Keratinocyte (primary cell): ENCODE measurements at regions not wholly inside any gene's neighbourhood (a gene's known extent, or its start where the extent isn't known, plus 50 kb on each side); places are given as distances from the start of the nearest gene placed in this dataset.

ENCODE experiments used
- DNase-seq: peaks from one replicate; pipeline ENCODE4 v3.0.0-alpha.2; 2011; ENCODE audit warnings: low read depth, missing footprints, low spot score
- FAIRE-seq: peaks from 2 replicates; lab custom pipeline; 2011; peaks lifted over from hg19 to GRCh38; lab: Jason Lieb, UNC
- H2AFZ ChIP-seq: 2 replicates; pipeline ENCODE4 v1.6.0; 2012; ENCODE audit warnings: low read length, control low read depth, inconsistent platforms; ENCODE audit not compliant: control insufficient read depth
- H3K27ac ChIP-seq: 2 replicates; pipeline ENCODE4 v1.5.1; 2011; ENCODE audit warnings: low read length; ENCODE audit not compliant: control insufficient read depth, insufficient read depth
- H3K27me3 ChIP-seq: 3 replicates; pipeline ENCODE4 v1.6.0; 2011; ENCODE audit warnings: low read length; ENCODE audit not compliant: control insufficient read depth, insufficient read depth; ENCODE audit errors: extremely low read depth
- H3K36me3 ChIP-seq, 2 experiments: 2 replicates in 1 of 2; 3 replicates in 1 of 2; pipeline ENCODE4 v1.5.1; 2011; ENCODE audit warnings: low read length in 2 of 2, mild to moderate bottlenecking in 1 of 2; ENCODE audit not compliant: control insufficient read depth in 2 of 2, insufficient read depth in 2 of 2; ENCODE audit errors: extremely low read depth in 1 of 2
- H3K4me1 ChIP-seq: 3 replicates; pipeline ENCODE4 v1.5.1; 2011; ENCODE audit warnings: low read length; ENCODE audit not compliant: control insufficient read depth, insufficient read depth; ENCODE audit errors: extremely low read depth
- H3K4me2 ChIP-seq: 3 replicates; pipeline ENCODE4 v1.6.0; 2011; ENCODE audit warnings: low read depth, low read length; ENCODE audit not compliant: control insufficient read depth, insufficient read depth; ENCODE audit errors: extremely low read depth
- H3K4me3 ChIP-seq, 3 experiments: fragments of 200-600 bp in 1 of 3; sonication (generic) in 1 of 3; 2 replicates in 2 of 3; 3 replicates in 1 of 3; pipeline ENCODE4 v1.5.1; 2011 to 2016; ENCODE audit warnings: low read length in 3 of 3, mild to moderate bottlenecking in 3 of 3, control low read depth in 2 of 3, inconsistent platforms in 1 of 3, low read depth in 1 of 3, mixed read lengths in 1 of 3, mixed run types in 1 of 3, moderate library complexity in 1 of 3; ENCODE audit not compliant: control insufficient read depth in 2 of 3, insufficient read depth in 2 of 3; ENCODE audit errors: extremely low read depth in 1 of 3
- H3K79me2 ChIP-seq: 2 replicates; pipeline ENCODE4 v1.6.0; 2012; ENCODE audit warnings: low read length; ENCODE audit not compliant: control insufficient read depth, insufficient read depth
- H3K9ac ChIP-seq: 3 replicates; pipeline ENCODE4 v1.6.0; 2011; ENCODE audit warnings: low read length; ENCODE audit not compliant: control insufficient read depth, insufficient read depth; ENCODE audit errors: extremely low read depth
- H3K9me1 ChIP-seq: 3 replicates; pipeline ENCODE4 v1.6.0; 2011; ENCODE audit warnings: low read length; ENCODE audit not compliant: control insufficient read depth, insufficient read depth; ENCODE audit errors: extremely low read depth
- H3K9me3 ChIP-seq: 2 replicates; pipeline ENCODE4 v1.5.1; 2012; ENCODE audit warnings: low read depth, low read length; ENCODE audit not compliant: control insufficient read depth
- H4K20me1 ChIP-seq: 3 replicates; pipeline ENCODE4 v1.6.0; 2011; ENCODE audit warnings: low read length; ENCODE audit not compliant: control insufficient read depth, insufficient read depth; ENCODE audit errors: extremely low read depth
- EZH2 ChIP-seq: IDR thresholded peaks from one replicate; pipeline ENCODE4 v1.6.1; 2012; ENCODE audit warnings: inconsistent platforms, mild to moderate bottlenecking, low read length, moderate library complexity
- dilution Hi-C: fragments of 300-500 bp; cut with MboI; formaldehyde crosslinking; loops from one replicate; pipeline ENCODE4 v1.7.0; 2020; ENCODE audit warnings: low sequenced_read_pairs; ENCODE audit not compliant: extremely low pct_ligation_motif_present
- TF ChIP-seq, protein P1 (sequence below), 3 experiments: IDR thresholded peaks in 1 of 3; conservative IDR thresholded peaks in 1 of 3; optimal IDR thresholded peaks in 1 of 3; 2 replicates in 2 of 3; 3 replicates in 1 of 3; pipeline versions ENCODE3 to v1.5.1; 2011; ENCODE audit warnings: low read length in 3 of 3, mild to moderate bottlenecking in 3 of 3, moderate library complexity in 2 of 3, control low read depth in 1 of 3, inconsistent platforms in 1 of 3; ENCODE audit not compliant: insufficient read depth in 2 of 3; ENCODE audit errors: extremely low read depth in 1 of 3

DNA sequence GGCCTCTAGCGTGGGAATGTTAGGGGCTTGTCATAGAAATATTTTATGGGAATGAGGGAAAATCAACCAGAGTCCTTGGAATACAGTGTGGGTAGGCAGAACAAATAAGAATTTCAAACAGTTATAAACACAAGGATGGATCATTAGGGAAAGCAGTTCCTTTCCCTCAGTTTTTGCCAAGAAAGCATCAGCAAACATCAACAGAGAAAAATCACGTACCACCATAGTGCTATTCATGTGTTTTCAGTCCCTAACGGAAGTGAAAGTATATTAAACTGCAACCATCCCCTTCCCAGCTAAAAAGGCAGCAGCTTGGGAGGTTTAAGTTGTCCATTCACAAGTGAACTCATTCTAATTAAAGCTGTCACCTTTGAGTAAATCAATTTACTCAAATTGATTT, 334.4 kb upstream of the PCDH18 start:
- Histone ChIP-seq H3K4me3 (no peak overlapping the region), H2AFZ (no peak overlapping the region), H4K20me1 (no peaks in the 10 kb centered on the region), H3K27ac (no peak overlapping the region), H3K79me2 (no peaks in the 10 kb centered on the region), H3K4me1 (no peaks in the 10 kb centered on the region), H3K9ac (no peak overlapping the region), H3K9me1 (no peaks in the 10 kb centered on the region), H3K36me3 (no peaks in the 10 kb centered on the region), H3K9me3 (no peaks in the 10 kb centered on the region), H3K27me3 (no peaks in the 10 kb centered on the region), H3K4me2 (no peak overlapping the region)
- no peak for FAIRE-seq
- TF ChIP-seq, protein P1, sequence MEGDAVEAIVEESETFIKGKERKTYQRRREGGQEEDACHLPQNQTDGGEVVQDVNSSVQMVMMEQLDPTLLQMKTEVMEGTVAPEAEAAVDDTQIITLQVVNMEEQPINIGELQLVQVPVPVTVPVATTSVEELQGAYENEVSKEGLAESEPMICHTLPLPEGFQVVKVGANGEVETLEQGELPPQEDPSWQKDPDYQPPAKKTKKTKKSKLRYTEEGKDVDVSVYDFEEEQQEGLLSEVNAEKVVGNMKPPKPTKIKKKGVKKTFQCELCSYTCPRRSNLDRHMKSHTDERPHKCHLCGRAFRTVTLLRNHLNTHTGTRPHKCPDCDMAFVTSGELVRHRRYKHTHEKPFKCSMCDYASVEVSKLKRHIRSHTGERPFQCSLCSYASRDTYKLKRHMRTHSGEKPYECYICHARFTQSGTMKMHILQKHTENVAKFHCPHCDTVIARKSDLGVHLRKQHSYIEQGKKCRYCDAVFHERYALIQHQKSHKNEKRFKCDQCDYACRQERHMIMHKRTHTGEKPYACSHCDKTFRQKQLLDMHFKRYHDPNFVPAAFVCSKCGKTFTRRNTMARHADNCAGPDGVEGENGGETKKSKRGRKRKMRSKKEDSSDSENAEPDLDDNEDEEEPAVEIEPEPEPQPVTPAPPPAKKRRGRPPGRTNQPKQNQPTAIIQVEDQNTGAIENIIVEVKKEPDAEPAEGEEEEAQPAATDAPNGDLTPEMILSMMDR (optimal IDR thresholded peaks at IDR 0.05 in 1 of 3, IDR thresholded peaks at IDR 0.05 in 1 of 3, conservative IDR thresholded peaks at IDR 0.05 in 1 of 3; ENCODE audit: extremely low read depth in 1 of 3, insufficient read depth in 2 of 3, low read length in 3 of 3), result no peak
- no peak for TF ChIP-seq EZH2
- DNase-seq, result no peak
- dilution Hi-C loops, result no loop called here

DNA sequence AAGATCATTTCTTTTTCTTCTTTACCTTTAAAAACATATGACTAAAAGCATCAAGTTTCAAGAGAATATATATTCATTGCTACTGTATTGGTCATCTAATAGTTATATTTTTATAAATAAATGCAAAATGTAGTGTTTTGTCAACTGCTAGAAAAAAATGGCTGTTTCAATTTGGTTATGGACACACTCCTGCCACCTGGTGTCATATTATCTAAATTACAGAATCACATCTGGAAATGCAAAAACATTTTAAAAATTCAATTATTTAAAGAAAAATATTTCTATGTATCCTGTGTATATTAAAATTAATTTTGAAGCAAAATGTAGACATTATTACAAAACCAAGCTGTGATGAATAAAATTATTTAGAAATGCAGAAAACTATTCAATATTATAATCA, 329.4 kb upstream of the PCDH18 start:
- no peaks in the 10 kb centered on the region for H3K27me3 ChIP-seq
- dilution Hi-C loops, result no loop called here
- no peaks in the 10 kb centered on the region for H4K20me1 ChIP-seq
- H3K4me2 ChIP-seq, result no peak overlapping the region
- H2AFZ ChIP-seq, result no peak overlapping the region
- H3K9me3 ChIP-seq, result no peaks in the 10 kb centered on the region
- no peak overlapping the region for H3K4me3 ChIP-seq
- no peak for TF ChIP-seq EZH2
- TF ChIP-seq, protein P1 (optimal IDR thresholded peaks at IDR 0.05 in 1 of 3, IDR thresholded peaks at IDR 0.05 in 1 of 3, conservative IDR thresholded peaks at IDR 0.05 in 1 of 3; ENCODE audit: extremely low read depth in 1 of 3, insufficient read depth in 2 of 3, low read length in 3 of 3), result peak in 2 of 3 experiments; percentile 10 to 13
- no peak overlapping the region for H3K27ac ChIP-seq
- FAIRE-seq, result no peak
- H3K36me3 ChIP-seq, result no peaks in the 10 kb centered on the region
- H3K4me1 ChIP-seq, result no peaks in the 10 kb centered on the region
- no peaks in the 10 kb centered on the region for H3K9me1 ChIP-seq
- no peaks in the 10 kb centered on the region for H3K79me2 ChIP-seq
- DNase-seq, result no peak
- no peak overlapping the region for H3K9ac ChIP-seq
